ENCODE measurements at regions not wholly inside any gene's neighbourhood (a gene's known extent, or its start where the extent isn't known, plus 50 kb on each side); places are given as distances from the start of the nearest gene placed in this dataset.

- no peak for DNase-seq (ENCODE audit: low spot score)
- Histone ChIP-seq H3K36me3 (ENCODE audit: insufficient read depth, low read length) (no peaks in the 10 kb centered on the region), H2AFZ (ENCODE audit: low read length) (no peak overlapping the region), H3K4me1 (ENCODE audit: insufficient read depth, low read length, poor library complexity, severe bottlenecking) (no peaks in the 10 kb centered on the region), H3K9me3 (ENCODE audit: low read length) (no peaks in the 10 kb centered on the region), H3K79me2 (ENCODE audit: insufficient read depth, low read depth, low read length) (no peaks in the 10 kb centered on the region), H3K9me2 (ENCODE audit: insufficient read depth, low read length) (no peaks in the 10 kb centered on the region), H4K20me1 (ENCODE audit: insufficient read depth, low read length) (no peaks in the 10 kb centered on the region), H3K27ac (ENCODE audit: low read depth, low read length, poor library complexity, severe bottlenecking) (no peak overlapping the region), H3K4me2 (ENCODE audit: low read length) (no peak overlapping the region), H3K4me3 (ENCODE audit: low read depth, low read length, poor library complexity, severe bottlenecking) (no peak overlapping the region)
- ChIA-PET POLR2A (interaction anchor here (0.5 to 0.6 kb wide), 3 partner anchors 31 to 215 kb away, joined by 3 to 4 read pairs (median 3); no protein-coding TSS in a partner anchor), CTCF (ENCODE audit: unreplicated experiment) (no interaction called here)
- intact Hi-C loops (cut with micrococcal nuclease; ENCODE audit: unreplicated experiment), result no loop called here
- no peak for TF ChIP-seq EZH2phosphoT487 (IDR thresholded peaks at IDR 0.05; ENCODE audit: borderline replicate concordance, low read depth, low read length)
- TF ChIP-seq, protein P1, sequence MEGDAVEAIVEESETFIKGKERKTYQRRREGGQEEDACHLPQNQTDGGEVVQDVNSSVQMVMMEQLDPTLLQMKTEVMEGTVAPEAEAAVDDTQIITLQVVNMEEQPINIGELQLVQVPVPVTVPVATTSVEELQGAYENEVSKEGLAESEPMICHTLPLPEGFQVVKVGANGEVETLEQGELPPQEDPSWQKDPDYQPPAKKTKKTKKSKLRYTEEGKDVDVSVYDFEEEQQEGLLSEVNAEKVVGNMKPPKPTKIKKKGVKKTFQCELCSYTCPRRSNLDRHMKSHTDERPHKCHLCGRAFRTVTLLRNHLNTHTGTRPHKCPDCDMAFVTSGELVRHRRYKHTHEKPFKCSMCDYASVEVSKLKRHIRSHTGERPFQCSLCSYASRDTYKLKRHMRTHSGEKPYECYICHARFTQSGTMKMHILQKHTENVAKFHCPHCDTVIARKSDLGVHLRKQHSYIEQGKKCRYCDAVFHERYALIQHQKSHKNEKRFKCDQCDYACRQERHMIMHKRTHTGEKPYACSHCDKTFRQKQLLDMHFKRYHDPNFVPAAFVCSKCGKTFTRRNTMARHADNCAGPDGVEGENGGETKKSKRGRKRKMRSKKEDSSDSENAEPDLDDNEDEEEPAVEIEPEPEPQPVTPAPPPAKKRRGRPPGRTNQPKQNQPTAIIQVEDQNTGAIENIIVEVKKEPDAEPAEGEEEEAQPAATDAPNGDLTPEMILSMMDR (conservative IDR thresholded peaks at IDR 0.05; ENCODE audit: low read length), result no peak
- BruUV-seq (replicated peaks), result no TSS peak
Measured at GRCh38 chr12:97638739-97639138, 176.1 kb downstream of the RMST start.

DNA sequence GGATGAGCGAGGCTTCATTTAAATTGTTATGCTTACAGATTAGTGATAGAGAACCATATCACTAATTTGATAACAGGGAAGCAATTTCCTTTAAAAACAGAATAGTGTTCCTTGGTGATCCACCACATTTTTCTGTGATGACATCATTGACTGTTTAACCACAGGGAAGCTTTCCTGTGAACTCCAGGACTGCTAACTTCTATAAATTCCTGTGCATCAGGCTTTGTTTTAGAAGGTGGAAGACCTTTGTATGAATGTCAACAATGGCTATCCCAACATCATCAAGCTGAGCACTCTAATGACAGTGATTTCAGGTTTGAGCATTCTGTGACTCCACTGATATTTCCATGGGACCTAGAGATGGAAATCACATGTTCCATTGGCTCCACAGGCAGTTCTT lies 177.1 kb downstream of the RMST start:
- Histone ChIP-seq H3K36me3 (ENCODE audit: insufficient read depth, low read length) (no peaks in the 10 kb centered on the region), H3K4me1 (ENCODE audit: insufficient read depth, low read length, poor library complexity, severe bottlenecking) (no peaks in the 10 kb centered on the region), H3K4me2 (ENCODE audit: low read length) (no peak overlapping the region), H2AFZ (ENCODE audit: low read length) (no peak overlapping the region), H4K20me1 (ENCODE audit: insufficient read depth, low read length) (no peaks in the 10 kb centered on the region), H3K9me2 (ENCODE audit: insufficient read depth, low read length) (no peaks in the 10 kb centered on the region), H3K4me3 (ENCODE audit: low read depth, low read length, poor library complexity, severe bottlenecking) (no peak overlapping the region), H3K9me3 (ENCODE audit: low read length) (no peaks in the 10 kb centered on the region), H3K27ac (ENCODE audit: low read depth, low read length, poor library complexity, severe bottlenecking) (no peak overlapping the region), H3K79me2 (ENCODE audit: insufficient read depth, low read depth, low read length) (no peaks in the 10 kb centered on the region)
- TF ChIP-seq, protein P1 (conservative IDR thresholded peaks at IDR 0.05; ENCODE audit: low read length), result no peak
- intact Hi-C loops (cut with micrococcal nuclease; ENCODE audit: unreplicated experiment), result no loop called here
- BruUV-seq (replicated peaks), result no TSS peak
- ChIA-PET CTCF (ENCODE audit: unreplicated experiment) (no interaction called here), POLR2A (no interaction called here)
- no peak for DNase-seq (ENCODE audit: low spot score)

DNA sequence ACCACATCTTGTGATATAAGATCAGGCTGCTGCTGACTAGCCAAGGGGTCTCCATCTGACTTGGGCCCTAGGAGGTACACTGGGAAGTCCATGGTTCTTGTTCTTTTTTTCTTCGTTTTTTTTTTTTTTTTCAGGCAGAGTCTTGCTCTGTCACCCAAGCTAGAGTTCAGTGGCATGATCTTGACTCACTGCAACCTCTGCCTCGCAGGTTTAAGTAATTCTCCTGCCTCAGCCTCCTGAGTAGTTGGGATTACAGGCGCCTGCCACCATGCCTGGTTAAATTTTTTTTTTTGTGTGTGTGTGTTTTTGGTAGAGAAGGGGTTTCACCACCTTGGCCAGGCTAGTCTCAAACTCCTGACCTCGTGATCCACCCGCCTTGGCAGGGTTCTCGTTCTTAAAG lies 178.2 kb downstream of the RMST start:
- no peak overlapping the region for H3K27ac ChIP-seq (ENCODE audit: low read depth, low read length, poor library complexity, severe bottlenecking)
- no peaks in the 10 kb centered on the region for H3K36me3 ChIP-seq (ENCODE audit: insufficient read depth, low read length)
- H3K4me2 ChIP-seq (ENCODE audit: low read length), result no peak overlapping the region
- intact Hi-C loops (cut with micrococcal nuclease; ENCODE audit: unreplicated experiment), result no loop called here
- no peak overlapping the region for H2AFZ ChIP-seq (ENCODE audit: low read length)
- no peaks in the 10 kb centered on the region for H3K79me2 ChIP-seq (ENCODE audit: insufficient read depth, low read depth, low read length)
- no peak for DNase-seq (ENCODE audit: low spot score)
- H4K20me1 ChIP-seq (ENCODE audit: insufficient read depth, low read length), result no peaks in the 10 kb centered on the region
- H3K4me1 ChIP-seq (ENCODE audit: insufficient read depth, low read length, poor library complexity, severe bottlenecking), result no peaks in the 10 kb centered on the region
- TF ChIP-seq, protein P1 (conservative IDR thresholded peaks at IDR 0.05; ENCODE audit: low read length), result no peak
- no peak for TF ChIP-seq EZH2phosphoT487 (IDR thresholded peaks at IDR 0.05; ENCODE audit: borderline replicate concordance, low read depth, low read length)
- ChIA-PET CTCF (ENCODE audit: unreplicated experiment) (no interaction called here), POLR2A (no interaction called here)
- no peak overlapping the region for H3K4me3 ChIP-seq (ENCODE audit: low read depth, low read length, poor library complexity, severe bottlenecking)
- no peaks in the 10 kb centered on the region for H3K9me2 ChIP-seq (ENCODE audit: insufficient read depth, low read length)
- no peaks in the 10 kb centered on the region for H3K9me3 ChIP-seq (ENCODE audit: low read length)
- BruUV-seq (replicated peaks), result no TSS peak
